Endothelial cell (in vitro differentiated cells): ENCODE measurements at regions not wholly inside any gene's neighbourhood (a gene's known extent, or its start where the extent isn't known, plus 50 kb on each side); places are given as distances from the start of the nearest gene placed in this dataset.

Experiments used
- DNase-seq: peaks from one replicate; pipeline ENCODE4 v3.0.0; 2021; ENCODE audit warnings: low spot score
- H3K27ac Mint-ChIP-seq: one replicate; pipeline ENCODE4 v1.8.0; 2021; ENCODE audit warnings: mixed read lengths, inconsistent platforms; ENCODE audit not compliant: unreplicated experiment
- H3K27me3 Mint-ChIP-seq: one replicate; pipeline ENCODE4 v1.8.0; 2021; ENCODE audit warnings: mild to moderate bottlenecking, moderate library complexity, mixed read lengths, inconsistent platforms; ENCODE audit not compliant: unreplicated experiment
- H3K36me3 Mint-ChIP-seq: one replicate; pipeline ENCODE4 v1.8.0; 2021; ENCODE audit warnings: mild to moderate bottlenecking, low read depth, mixed read lengths, inconsistent platforms; ENCODE audit not compliant: unreplicated experiment
- H3K4me1 Mint-ChIP-seq: one replicate; pipeline ENCODE4 v1.8.0; 2021; ENCODE audit warnings: mild to moderate bottlenecking, mixed read lengths, inconsistent platforms; ENCODE audit not compliant: unreplicated experiment
- H3K4me3 Mint-ChIP-seq: one replicate; pipeline ENCODE4 v1.8.0; 2021; ENCODE audit warnings: mild to moderate bottlenecking, mixed read lengths, inconsistent platforms; ENCODE audit not compliant: unreplicated experiment
- H3K9me3 Mint-ChIP-seq: one replicate; pipeline ENCODE4 v1.8.0; 2021; ENCODE audit warnings: mixed read lengths, inconsistent platforms; ENCODE audit not compliant: unreplicated experiment
- TF ChIP-seq, protein P1 (sequence below): fragments of 200-600 bp; sonication (generic); IDR thresholded peaks from one replicate; pipeline ENCODE4 v1.5.0; 2021; ENCODE audit warnings: antibody characterized with exemption; ENCODE audit not compliant: unreplicated experiment

DNA sequence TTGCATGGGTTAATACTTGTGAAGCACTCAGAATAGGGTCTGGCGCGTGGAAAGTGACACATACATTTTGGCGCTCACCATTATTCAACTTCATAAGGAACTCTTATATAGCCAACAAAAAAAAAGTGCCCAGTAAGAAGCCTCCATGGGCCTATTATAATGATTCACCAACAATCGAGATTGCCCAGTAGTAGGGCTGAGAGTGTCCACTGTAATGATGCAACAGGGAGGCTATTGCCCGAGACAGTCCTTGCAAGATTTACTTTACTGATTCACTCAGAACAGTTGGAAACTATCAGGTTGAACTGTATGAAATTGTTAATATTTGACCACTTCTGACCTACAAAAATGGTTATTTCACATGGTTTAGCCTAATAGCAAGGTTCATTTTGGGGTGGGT, 86.0 kb downstream of the PJA1 start:
- H3K9me3 Mint-ChIP-seq = no peaks in the 10 kb centered on the region
- no peaks in the 10 kb centered on the region for H3K4me1 Mint-ChIP-seq

DNA sequence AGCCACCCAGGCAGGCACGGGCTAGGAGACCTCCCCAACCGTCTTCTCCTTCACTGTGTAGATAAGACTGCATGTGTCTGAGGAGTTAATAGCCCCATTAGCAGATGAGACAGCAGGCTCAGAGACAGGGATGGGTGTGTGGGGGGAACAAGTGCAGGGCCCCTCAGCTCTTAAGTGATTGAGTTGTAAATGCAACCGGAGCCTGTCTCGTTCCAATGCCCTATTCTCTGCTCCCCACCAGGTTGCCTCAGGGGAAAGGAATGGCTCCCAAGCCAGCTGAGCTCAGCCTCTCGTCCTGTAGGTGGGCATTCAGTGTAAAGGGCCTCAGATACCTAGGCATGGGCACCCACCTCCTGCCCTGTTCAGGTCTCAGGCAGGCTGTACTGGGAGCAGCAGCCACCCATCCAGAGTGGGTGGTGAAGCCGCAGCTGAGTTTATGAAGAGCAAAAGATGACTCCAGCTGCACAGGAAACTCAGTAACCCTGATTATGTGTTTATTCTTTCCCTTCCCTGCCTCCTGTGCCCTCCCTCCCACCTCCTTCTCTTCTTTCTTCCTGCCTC, 87.3 kb downstream of the PJA1 start:
- TF ChIP-seq, protein P1, sequence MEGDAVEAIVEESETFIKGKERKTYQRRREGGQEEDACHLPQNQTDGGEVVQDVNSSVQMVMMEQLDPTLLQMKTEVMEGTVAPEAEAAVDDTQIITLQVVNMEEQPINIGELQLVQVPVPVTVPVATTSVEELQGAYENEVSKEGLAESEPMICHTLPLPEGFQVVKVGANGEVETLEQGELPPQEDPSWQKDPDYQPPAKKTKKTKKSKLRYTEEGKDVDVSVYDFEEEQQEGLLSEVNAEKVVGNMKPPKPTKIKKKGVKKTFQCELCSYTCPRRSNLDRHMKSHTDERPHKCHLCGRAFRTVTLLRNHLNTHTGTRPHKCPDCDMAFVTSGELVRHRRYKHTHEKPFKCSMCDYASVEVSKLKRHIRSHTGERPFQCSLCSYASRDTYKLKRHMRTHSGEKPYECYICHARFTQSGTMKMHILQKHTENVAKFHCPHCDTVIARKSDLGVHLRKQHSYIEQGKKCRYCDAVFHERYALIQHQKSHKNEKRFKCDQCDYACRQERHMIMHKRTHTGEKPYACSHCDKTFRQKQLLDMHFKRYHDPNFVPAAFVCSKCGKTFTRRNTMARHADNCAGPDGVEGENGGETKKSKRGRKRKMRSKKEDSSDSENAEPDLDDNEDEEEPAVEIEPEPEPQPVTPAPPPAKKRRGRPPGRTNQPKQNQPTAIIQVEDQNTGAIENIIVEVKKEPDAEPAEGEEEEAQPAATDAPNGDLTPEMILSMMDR = no peak
- H3K4me1 Mint-ChIP-seq = no peaks in the 10 kb centered on the region
- no peaks in the 10 kb centered on the region for H3K9me3 Mint-ChIP-seq
- no peaks in the 10 kb centered on the region for H3K36me3 Mint-ChIP-seq
- no peak for DNase-seq
- no peaks in the 10 kb centered on the region for H3K27me3 Mint-ChIP-seq
- no peak overlapping the region for H3K4me3 Mint-ChIP-seq
- no peak overlapping the region for H3K27ac Mint-ChIP-seq

More for the DNA sequence above, 86.0 kb downstream of the PJA1 start:
- H3K4me3 Mint-ChIP-seq = no peak overlapping the region
- TF ChIP-seq, protein P1 = no peak
- H3K36me3 Mint-ChIP-seq = no peaks in the 10 kb centered on the region
- no peaks in the 10 kb centered on the region for H3K27me3 Mint-ChIP-seq
- no peak overlapping the region for H3K27ac Mint-ChIP-seq
- no peak for DNase-seq

DNA sequence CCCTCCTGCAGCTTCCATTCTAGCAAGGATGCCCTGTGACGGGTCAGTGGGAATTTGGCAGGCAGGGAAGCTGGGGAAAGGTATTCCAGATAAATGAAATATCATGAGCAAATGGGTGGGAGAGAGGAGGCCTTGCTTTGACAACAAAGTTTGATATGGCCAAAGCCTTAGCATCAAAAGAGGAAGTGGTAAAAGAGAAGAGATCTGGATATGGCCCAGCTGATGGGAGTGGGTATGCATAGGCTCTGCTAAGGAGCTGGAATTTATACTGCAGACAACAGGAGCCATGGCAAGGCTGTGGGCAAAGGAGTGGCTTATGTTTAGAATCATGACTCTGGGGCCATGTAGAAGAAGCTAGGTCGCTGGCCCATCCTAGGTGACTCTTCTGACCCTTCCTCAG, 89.2 kb downstream of the PJA1 start:
- TF ChIP-seq, protein P1 = no peak
- no peaks in the 10 kb centered on the region for H3K36me3 Mint-ChIP-seq
- no peaks in the 10 kb centered on the region for H3K27me3 Mint-ChIP-seq
- no peak overlapping the region for H3K27ac Mint-ChIP-seq
- H3K4me3 Mint-ChIP-seq = no peak overlapping the region
- no peaks in the 10 kb centered on the region for H3K9me3 Mint-ChIP-seq
- no peaks in the 10 kb centered on the region for H3K4me1 Mint-ChIP-seq
- no peak for DNase-seq

DNA sequence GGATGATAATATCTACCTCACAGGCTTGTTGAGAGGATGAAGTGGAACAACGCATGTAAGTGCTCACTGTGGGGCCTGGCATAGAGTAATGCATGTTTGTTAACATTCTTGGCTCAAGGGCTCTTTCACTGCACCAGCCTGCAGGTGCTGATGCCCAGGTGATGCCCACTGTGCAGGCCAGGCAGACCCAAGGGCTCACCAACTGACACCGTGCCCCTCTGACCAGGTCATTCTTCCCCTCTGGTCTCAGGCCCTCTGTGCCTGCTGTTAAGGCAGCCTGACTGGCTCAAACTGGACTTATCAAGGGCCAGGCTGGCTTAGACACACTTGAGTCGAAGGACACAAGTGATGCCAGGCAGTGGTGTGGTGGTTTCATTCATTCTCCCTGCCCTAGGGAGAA, 90.5 kb downstream of the PJA1 start:
- no peaks in the 10 kb centered on the region for H3K9me3 Mint-ChIP-seq
- H3K4me3 Mint-ChIP-seq = no peak overlapping the region
- TF ChIP-seq, protein P1 = no peak
- H3K27me3 Mint-ChIP-seq = no peaks in the 10 kb centered on the region
- no peak overlapping the region for H3K27ac Mint-ChIP-seq
- DNase-seq = no peak
- H3K36me3 Mint-ChIP-seq = no peaks in the 10 kb centered on the region
- H3K4me1 Mint-ChIP-seq = no peaks in the 10 kb centered on the region

DNA sequence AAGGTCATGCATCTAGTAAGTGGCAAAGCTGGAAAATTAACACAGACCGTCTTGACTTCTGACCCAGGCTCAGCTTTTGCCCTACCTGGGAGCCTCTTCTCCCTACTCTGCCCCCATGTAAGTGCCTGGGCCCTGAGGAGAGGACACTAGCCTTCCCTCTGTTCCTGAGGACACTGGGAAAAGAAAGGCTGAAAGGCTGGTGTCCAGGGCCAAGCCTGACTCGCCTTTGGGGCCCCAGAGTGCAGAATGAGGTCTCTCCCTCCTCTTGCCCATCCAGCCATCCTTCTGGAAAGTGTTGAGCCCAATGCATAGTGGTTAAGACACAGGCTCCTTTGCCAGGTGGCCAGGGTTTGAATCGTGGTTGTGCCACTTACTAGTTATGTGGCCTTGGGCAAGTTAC, 91.5 kb downstream of the PJA1 start:
- Mint-ChIP-seq H3K27me3 (no peaks in the 10 kb centered on the region), H3K36me3 (no peaks in the 10 kb centered on the region), H3K4me1 (no peaks in the 10 kb centered on the region), H3K9me3 (no peaks in the 10 kb centered on the region), H3K27ac (no peak overlapping the region), H3K4me3 (no peak overlapping the region)
- DNase-seq = no peak
- TF ChIP-seq, protein P1 = no peak
